ENCODE measurements at regions not wholly inside any gene's neighbourhood (a gene's known extent, or its start where the extent isn't known, plus 50 kb on each side); places are given as distances from the start of the nearest gene placed in this dataset.

- no peak for TF ChIP-seq CTCF (conservative IDR thresholded peaks at IDR 0.05; ENCODE audit: low read length)
- no peak for DNase-seq (ENCODE audit: low read depth)
- H3K4me3 ChIP-seq (ENCODE audit: low read length), result no peak overlapping the region
Measured at GRCh38 chr2:35785564-35785963, 570.0 kb upstream of the CRIM1 start.

GRCh38 chr2:35784777-35785176 is 570.8 kb upstream of the CRIM1 start:
- DNase-seq (ENCODE audit: low read depth), result no peak
- TF ChIP-seq CTCF (conservative IDR thresholded peaks at IDR 0.05; ENCODE audit: low read length), result no peak
- no peak overlapping the region for H3K4me3 ChIP-seq (ENCODE audit: low read length)

GRCh38 chr2:35783723-35784122 is 571.9 kb upstream of the CRIM1 start:
- TF ChIP-seq CTCF (conservative IDR thresholded peaks at IDR 0.05; ENCODE audit: low read length), result no peak
- no peak for DNase-seq (ENCODE audit: low read depth)
- no peak overlapping the region for H3K4me3 ChIP-seq (ENCODE audit: low read length)

- no peak for DNase-seq (ENCODE audit: low read depth)
- no peak for TF ChIP-seq CTCF (conservative IDR thresholded peaks at IDR 0.05; ENCODE audit: low read length)
Measured at GRCh38 chr2:35741556-35741955, 614.0 kb upstream of the CRIM1 start.

GRCh38 chr2:35731674-35732073 is 623.9 kb upstream of the CRIM1 start:
- no peak for DNase-seq (ENCODE audit: low read depth)
- no peak for TF ChIP-seq CTCF (conservative IDR thresholded peaks at IDR 0.05; ENCODE audit: low read length)
- no peak overlapping the region for H3K4me3 ChIP-seq (ENCODE audit: low read length)

More at GRCh38 chr2:35741556-35741955, 614.0 kb upstream of the CRIM1 start:
- no peak overlapping the region for H3K4me3 ChIP-seq (ENCODE audit: low read length)

- no peak for TF ChIP-seq CTCF (conservative IDR thresholded peaks at IDR 0.05; ENCODE audit: low read length)
- DNase-seq (ENCODE audit: low read depth), result no peak
Measured at GRCh38 chr2:35714883-35715282, 640.7 kb upstream of the CRIM1 start.

GRCh38 chr2:35708411-35708923 is 647.1 kb upstream of the CRIM1 start:
- H3K4me3 ChIP-seq (ENCODE audit: low read length), result no peak overlapping the region
- no peak for DNase-seq (ENCODE audit: low read depth)
- no peak for TF ChIP-seq CTCF (conservative IDR thresholded peaks at IDR 0.05; ENCODE audit: low read length)

More at GRCh38 chr2:35714883-35715282, 640.7 kb upstream of the CRIM1 start:
- H3K4me3 ChIP-seq (ENCODE audit: low read length), result no peak overlapping the region

Measured in AG10803 (cell line).